Testis (tissue), 2 donors: ENCODE measurements at regions not wholly inside any gene's neighbourhood (a gene's known extent, or its start where the extent isn't known, plus 50 kb on each side); places are given as distances from the start of the nearest gene placed in this dataset.

Source experiments
- POLR2A ChIP-seq: fragments of 450-650 bp; IDR thresholded peaks from one replicate; pipeline ENCODE4 v1.6.1; 2017; ENCODE audit warnings: antibody characterized with exemption, mild to moderate bottlenecking, moderate library complexity
- TF ChIP-seq, protein P1 (sequence below), 3 experiments: fragments of 450-650 bp in 2 of 3; fragments of 200-600 bp in 1 of 3; sonication (generic) in 1 of 3; IDR thresholded peaks; one replicate each; pipeline ENCODE4 v1.5.1; 2016 to 2019; ENCODE audit warnings: antibody characterized with exemption in 3 of 3, mild to moderate bottlenecking in 2 of 3, moderate library complexity in 1 of 3

DNA sequence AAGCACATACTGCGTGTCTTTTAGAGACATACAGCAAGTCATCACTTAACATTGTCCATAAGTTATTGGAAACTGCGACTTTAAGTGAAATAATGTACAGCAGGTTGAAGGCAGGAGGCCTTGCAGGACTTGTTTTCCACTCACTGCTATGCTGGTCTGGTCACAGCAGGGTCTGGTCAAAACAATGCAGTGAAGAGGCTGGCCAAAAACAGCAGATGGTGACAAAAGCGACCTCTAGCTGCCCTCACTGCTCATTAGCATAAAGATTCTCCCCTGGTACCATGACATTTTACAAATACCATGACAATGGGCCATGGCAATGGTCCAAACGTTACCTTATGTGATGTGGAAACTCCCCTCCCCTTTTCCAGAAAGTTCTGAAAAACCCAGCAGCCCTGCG lies 1283.6 kb downstream of the FSTL5 start:
- TF ChIP-seq, protein P1, sequence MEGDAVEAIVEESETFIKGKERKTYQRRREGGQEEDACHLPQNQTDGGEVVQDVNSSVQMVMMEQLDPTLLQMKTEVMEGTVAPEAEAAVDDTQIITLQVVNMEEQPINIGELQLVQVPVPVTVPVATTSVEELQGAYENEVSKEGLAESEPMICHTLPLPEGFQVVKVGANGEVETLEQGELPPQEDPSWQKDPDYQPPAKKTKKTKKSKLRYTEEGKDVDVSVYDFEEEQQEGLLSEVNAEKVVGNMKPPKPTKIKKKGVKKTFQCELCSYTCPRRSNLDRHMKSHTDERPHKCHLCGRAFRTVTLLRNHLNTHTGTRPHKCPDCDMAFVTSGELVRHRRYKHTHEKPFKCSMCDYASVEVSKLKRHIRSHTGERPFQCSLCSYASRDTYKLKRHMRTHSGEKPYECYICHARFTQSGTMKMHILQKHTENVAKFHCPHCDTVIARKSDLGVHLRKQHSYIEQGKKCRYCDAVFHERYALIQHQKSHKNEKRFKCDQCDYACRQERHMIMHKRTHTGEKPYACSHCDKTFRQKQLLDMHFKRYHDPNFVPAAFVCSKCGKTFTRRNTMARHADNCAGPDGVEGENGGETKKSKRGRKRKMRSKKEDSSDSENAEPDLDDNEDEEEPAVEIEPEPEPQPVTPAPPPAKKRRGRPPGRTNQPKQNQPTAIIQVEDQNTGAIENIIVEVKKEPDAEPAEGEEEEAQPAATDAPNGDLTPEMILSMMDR (IDR thresholded peaks at IDR 0.05): no peak
- TF ChIP-seq POLR2A: no peak
